K562 (cell line): ENCODE measurements at regions not wholly inside any gene's neighbourhood (a gene's known extent, or its start where the extent isn't known, plus 50 kb on each side); places are given as distances from the start of the nearest gene placed in this dataset.

ENCODE experiments used
- ATAC-seq: fragments of 200-7000 bp; cut with Tn5 transposase; 3 replicates; pipeline ENCODE4 v1.9.1; 2020; ENCODE audit warnings: moderate library complexity
- BruUV-seq: library from RNA; stranded (reverse); fragments of 400-500 nt; replicated peaks from 2 replicates; lab custom pipeline; 2021; lab: Mats Ljungman, UMichigan
- CTCF ChIA-PET: fragments of 300-600 bp; formaldehyde crosslinking; extraction: SDS; loops from one replicate; lab custom pipeline; 2021; ENCODE audit warnings: low intra/inter-chr PET ratio; lab: Yijun Ruan, JAX
- POLR2A ChIA-PET: fragments of 300-600, 350-650 bp; sonication (Branson Sonifier 250); formaldehyde crosslinking; extraction: SDS; loops from one replicate; lab custom pipeline; 2021; ENCODE audit warnings: antibody characterized with exemption, inconsistent platforms; lab: Yijun Ruan, JAX
- DNase-seq, 4 experiments: peaks; one replicate each; pipeline versions ENCODE4 v3.0.0 to v3.0.0-alpha.2; 2011 to 2018; ENCODE audit warnings: low spot score in 3 of 4, mixed read lengths in 3 of 4; ENCODE audit errors: extremely low read depth in 1 of 4
- FAIRE-seq: peaks from 2 replicates; lab custom pipeline; 2011; peaks lifted over from hg19 to GRCh38; lab: Jason Lieb, UNC
- H2AFZ ChIP-seq: 2 replicates; pipeline ENCODE4 v1.6.0; 2011; ENCODE audit warnings: low read depth, low read length, control low read depth, inconsistent platforms
- H3K27ac ChIP-seq: fragments of 200-600 bp; 3 replicates; pipeline ENCODE4 v1.8.0; 2011; ENCODE audit warnings: low read depth, mild to moderate bottlenecking, control low read depth, inconsistent platforms, low read length, moderate library complexity, mixed read lengths; ENCODE audit errors: extremely low read depth
- H3K27me3 ChIP-seq, 2 experiments: fragments of 300-600 bp in 1 of 2; 2 replicates in 1 of 2; 3 replicates in 1 of 2; pipeline versions ENCODE4 v1.6.0 to v1.8.0; 2011; ENCODE audit warnings: inconsistent platforms in 2 of 2, low read length in 2 of 2, mild to moderate bottlenecking in 1 of 2, mixed read lengths in 1 of 2, moderate library complexity in 1 of 2; ENCODE audit not compliant: control insufficient read depth in 2 of 2, insufficient read depth in 2 of 2
- H3K36me3 ChIP-seq: fragments of 300-600 bp; 3 replicates; pipeline ENCODE4 v1.8.0; 2011; ENCODE audit warnings: mild to moderate bottlenecking, low read length, inconsistent platforms; ENCODE audit not compliant: control insufficient read depth, insufficient read depth
- H3K4me1 ChIP-seq, 2 experiments: fragments of 200-600 bp in 1 of 2; replicated peaks in 1 of 2; 2 replicates in 1 of 2; 3 replicates in 1 of 2; pipeline versions ENCODE4 v1.5.1 to v1.8.0; 2011; ENCODE audit warnings: inconsistent platforms in 2 of 2, low read length in 2 of 2, mild to moderate bottlenecking in 1 of 2, mixed read lengths in 1 of 2, moderate library complexity in 1 of 2; ENCODE audit not compliant: control insufficient read depth in 2 of 2, insufficient read depth in 2 of 2
- H3K4me2 ChIP-seq: 2 replicates; pipeline ENCODE4 v1.6.1; 2011; ENCODE audit warnings: low read length, control low read depth, inconsistent platforms, mixed read lengths; ENCODE audit not compliant: insufficient read depth
- H3K4me3 ChIP-seq: fragments of 200-600 bp; sonication (generic), shearing (Covaris generic); 2 replicates; pipeline ENCODE4 v1.5.1; 2016; ENCODE audit warnings: control low read depth, inconsistent platforms
- H3K79me2 ChIP-seq: fragments of 200-600 bp; 3 replicates; pipeline ENCODE4 v1.8.0; 2011; ENCODE audit warnings: low read length, inconsistent platforms; ENCODE audit not compliant: control insufficient read depth, insufficient read depth
- H3K9ac ChIP-seq, 2 experiments: 2 replicates each; pipeline versions ENCODE4 v1.6.0 to v1.6.1; 2011; ENCODE audit warnings: low read depth in 2 of 2, low read length in 2 of 2, control low read depth in 1 of 2, inconsistent platforms in 1 of 2, mild to moderate bottlenecking in 1 of 2, mixed read lengths in 1 of 2; ENCODE audit not compliant: insufficient read depth in 1 of 2
- H3K9me1 ChIP-seq: one replicate; pipeline ENCODE4 v1.6.0; 2011; ENCODE audit warnings: inconsistent platforms, mild to moderate bottlenecking, low read length, moderate library complexity; ENCODE audit not compliant: control insufficient read depth, insufficient read depth
- H3K9me3 ChIP-seq: replicated peaks from 2 replicates; pipeline ENCODE4 v1.5.1; 2011; ENCODE audit warnings: low read depth, low read length, inconsistent platforms; ENCODE audit not compliant: control insufficient read depth, insufficient read depth
- H4K20me1 ChIP-seq: replicated peaks from 2 replicates; pipeline ENCODE4 v1.6.1; 2011; ENCODE audit warnings: low read length, inconsistent platforms, mixed read lengths; ENCODE audit not compliant: control insufficient read depth, insufficient read depth
- BACH1 ChIP-seq: fragments of 200-800 bp; sonication (Bioruptor generic); IDR thresholded peaks from 2 replicates; pipeline ENCODE4 v1.6.1; 2016; ENCODE audit warnings: missing genetic modification characterization, missing compliant biosample characterization
- DIDO1 ChIP-seq: fragments of 450-650 bp; IDR thresholded peaks from 2 replicates; pipeline ENCODE4 v1.6.1; 2016; ENCODE audit warnings: low read depth, missing biosample characterization, missing genetic modification characterization
- FOXK1 ChIP-seq: sonication (generic); formaldehyde crosslinking; IDR thresholded peaks from 2 replicates; pipeline ENCODE4 v1.8.0; 2022; ENCODE audit warnings: missing genetic modification reagents, mild to moderate bottlenecking, borderline replicate concordance
- ILF3 ChIP-seq: fragments of 450-650 bp; IDR thresholded peaks from 2 replicates; pipeline ENCODE4 v1.6.1; 2018; ENCODE audit warnings: antibody characterized with exemption, mild to moderate bottlenecking, moderate library complexity, borderline replicate concordance
- RBFOX2 ChIP-seq: fragments of 200-400 bp; formaldehyde crosslinking; IDR thresholded peaks from 2 replicates; pipeline ENCODE4 v1.6.1; 2017; ENCODE audit warnings: low read depth, mild to moderate bottlenecking, low read length, moderate library complexity
- TAF15 ChIP-seq: fragments of 200-400 bp; formaldehyde crosslinking; IDR thresholded peaks from 2 replicates; pipeline ENCODE4 v1.6.1; 2017; ENCODE audit warnings: mild to moderate bottlenecking, low read depth, low read length, moderate library complexity
- ZNF699 ChIP-seq: fragments of 250-450 bp; sonication (Bioruptor Pico); IDR thresholded peaks from 2 replicates; pipeline ENCODE4 v1.8.0; 2021; ENCODE audit warnings: mild to moderate bottlenecking, moderate library complexity; ENCODE audit not compliant: insufficient replicate concordance
- WGBS: fragments of 100-300 bp; shearing (Covaris generic); methylation state at CpG from one replicate; pipeline ENCODE4 v1.1.6; 2016; ENCODE audit warnings: low coverage, mixed read lengths; ENCODE audit not compliant: insufficient coverage; ENCODE audit errors: missing lambda C conversion rate; 5-methylcytosine and 5-hydroxymethylcytosine counted together
- in situ Hi-C: fragments of 300-500 bp; cut with MboI; formaldehyde crosslinking; loops from 4 replicates; pipeline ENCODE4 v1.15.0; 2018; ENCODE audit warnings: inconsistent platforms, mixed read lengths
- intact Hi-C: fragments of 100-400 bp; cut with micrococcal nuclease; formaldehyde crosslinking; loops from 2 replicates; pipeline ENCODE4 v1.14.2; 2022
- TF ChIP-seq, protein P1 (sequence below): fragments of 450-650 bp; IDR thresholded peaks from 2 replicates; pipeline ENCODE4 v1.6.1; 2017; ENCODE audit warnings: mild to moderate bottlenecking, moderate library complexity

DNA sequence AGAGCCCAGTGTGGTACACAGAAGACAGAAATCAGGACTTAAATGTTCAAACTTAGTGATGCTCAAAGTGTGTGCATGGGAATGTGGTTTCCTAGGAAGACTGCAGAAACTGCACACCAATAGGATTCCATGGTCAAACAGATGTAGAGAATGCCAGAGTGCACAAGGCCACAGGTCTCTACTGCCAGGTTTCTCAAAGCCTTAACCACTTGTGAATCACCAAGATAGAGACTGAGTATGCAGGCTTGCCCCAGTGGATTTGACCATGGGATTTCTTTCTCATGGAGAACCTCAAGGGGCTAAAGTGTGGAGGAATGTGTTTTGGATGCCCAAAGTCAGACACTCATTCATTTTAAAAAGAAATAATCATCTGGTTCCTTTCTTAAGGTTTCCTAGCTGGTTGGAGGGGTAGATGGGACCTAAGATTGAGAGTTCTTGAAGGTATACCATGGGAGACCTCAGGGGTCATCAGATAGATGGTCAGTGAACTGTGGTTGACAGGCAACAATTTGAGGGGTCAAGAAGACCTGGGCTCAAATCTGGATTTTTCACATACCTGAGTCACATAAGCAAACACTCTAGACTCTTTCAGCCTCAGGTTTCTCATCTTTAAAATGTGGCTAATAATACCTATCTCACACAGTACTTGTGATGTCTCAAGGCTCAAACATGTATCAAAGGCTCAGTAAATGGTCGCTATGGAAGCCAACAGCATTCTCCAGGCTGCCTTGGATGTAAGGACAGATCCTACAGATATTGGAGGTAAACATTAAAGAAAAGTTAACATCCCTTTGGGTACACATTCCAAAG, 81.1 kb downstream of the BOD1 start (continued):
- TF ChIP-seq, protein P1, sequence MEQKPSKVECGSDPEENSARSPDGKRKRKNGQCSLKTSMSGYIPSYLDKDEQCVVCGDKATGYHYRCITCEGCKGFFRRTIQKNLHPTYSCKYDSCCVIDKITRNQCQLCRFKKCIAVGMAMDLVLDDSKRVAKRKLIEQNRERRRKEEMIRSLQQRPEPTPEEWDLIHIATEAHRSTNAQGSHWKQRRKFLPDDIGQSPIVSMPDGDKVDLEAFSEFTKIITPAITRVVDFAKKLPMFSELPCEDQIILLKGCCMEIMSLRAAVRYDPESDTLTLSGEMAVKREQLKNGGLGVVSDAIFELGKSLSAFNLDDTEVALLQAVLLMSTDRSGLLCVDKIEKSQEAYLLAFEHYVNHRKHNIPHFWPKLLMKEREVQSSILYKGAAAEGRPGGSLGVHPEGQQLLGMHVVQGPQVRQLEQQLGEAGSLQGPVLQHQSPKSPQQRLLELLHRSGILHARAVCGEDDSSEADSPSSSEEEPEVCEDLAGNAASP: no peak
- TF ChIP-seq ILF3: no peak

DNA sequence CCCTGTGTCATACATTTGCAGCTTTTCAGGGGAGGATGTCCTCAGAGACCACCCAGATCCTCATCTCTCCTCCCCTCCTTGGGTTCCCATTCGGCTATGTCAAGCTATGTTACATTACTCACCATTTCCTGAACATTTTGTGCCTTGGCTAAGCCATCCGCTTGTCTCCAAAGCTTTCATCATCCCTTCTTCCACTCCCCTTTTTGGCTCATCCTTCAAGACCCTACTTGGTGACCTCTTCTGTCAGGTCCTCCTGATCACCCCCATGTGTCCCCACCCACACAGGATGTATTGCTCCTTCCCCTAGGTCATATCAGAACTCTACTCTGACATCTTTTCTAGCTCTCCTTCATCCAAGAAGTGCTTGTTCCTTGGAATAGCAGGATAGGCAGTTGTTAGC, 81.8 kb downstream of the BOD1 start:
- Histone ChIP-seq H3K27me3 (peaks cover 5 to 6% of the 10 kb centered on the region in 2 experiments; a peak in 4 of 5 replicates), H3K36me3 (no peaks in the 10 kb centered on the region), H3K9me1 (no peaks in the 10 kb centered on the region), H3K4me1 (no peaks in the 10 kb centered on the region), H3K9ac (no peak overlapping the region), H3K4me3 (no peak overlapping the region), H3K9me3 (no peaks in the 10 kb centered on the region), H3K4me2 (no peak overlapping the region), H4K20me1 (no peaks in the 10 kb centered on the region; the same call in 1 of the 2 replicates), H3K27ac (no peak overlapping the region), H2AFZ (no peak overlapping the region), H3K79me2 (no peaks in the 10 kb centered on the region)
- CTCF ChIA-PET: no interaction called here
- TF ChIP-seq TAF15 (no peak), ZNF699 (no peak), BACH1 (no peak), FOXK1 (CRISPR knock-in tag) (no peak), DIDO1 (tag) (no peak), RBFOX2 (no peak)
- ATAC-seq: no peak
- BruUV-seq: no TSS peak
- 0% methylated on average over 2 of the region's 2 CpGs for WGBS
- in situ Hi-C loops (no loop called here), intact Hi-C loops (no loop called here)
- DNase-seq: no peak
- no peak for FAIRE-seq
- POLR2A ChIA-PET: interaction anchor here (0.8 kb wide), 1 partner anchor 8 kb away, joined by 3 read pairs; no protein-coding TSS in a partner anchor
